Nephron progenitor cell (in vitro differentiated cells): ENCODE measurements at regions not wholly inside any gene's neighbourhood (a gene's known extent, or its start where the extent isn't known, plus 50 kb on each side); places are given as distances from the start of the nearest gene placed in this dataset.

ENCODE experiments used
- DNase-seq: peaks from one replicate; pipeline ENCODE4 v3.0.0; 2021
- H3K27ac Mint-ChIP-seq: 2 replicates; pipeline ENCODE4 v1.8.0; 2021; ENCODE audit warnings: mild to moderate bottlenecking, moderate library complexity, mixed read lengths
- H3K27me3 Mint-ChIP-seq: 2 replicates; pipeline ENCODE4 v1.8.0; 2021; ENCODE audit warnings: mild to moderate bottlenecking, low read depth, mixed read lengths; ENCODE audit not compliant: poor library complexity
- H3K36me3 Mint-ChIP-seq: 2 replicates; pipeline ENCODE4 v1.8.0; 2021; ENCODE audit warnings: low read depth, mixed read lengths
- H3K4me1 Mint-ChIP-seq: 2 replicates; pipeline ENCODE4 v1.8.0; 2021; ENCODE audit warnings: mixed read lengths
- H3K4me3 Mint-ChIP-seq: 2 replicates; pipeline ENCODE4 v1.8.0; 2021; ENCODE audit warnings: mild to moderate bottlenecking, moderate library complexity, mixed read lengths
- H3K9me3 Mint-ChIP-seq: 2 replicates; pipeline ENCODE4 v1.8.0; 2021; ENCODE audit warnings: mild to moderate bottlenecking, moderate library complexity, mixed read lengths
- TF ChIP-seq, protein P1 (sequence below): fragments of 200-600 bp; sonication (generic); IDR thresholded peaks from 2 replicates; pipeline ENCODE4 v1.5.0; 2021; ENCODE audit warnings: antibody characterized with exemption

- no peaks in the 10 kb centered on the region for H3K36me3 Mint-ChIP-seq
- TF ChIP-seq, protein P1, sequence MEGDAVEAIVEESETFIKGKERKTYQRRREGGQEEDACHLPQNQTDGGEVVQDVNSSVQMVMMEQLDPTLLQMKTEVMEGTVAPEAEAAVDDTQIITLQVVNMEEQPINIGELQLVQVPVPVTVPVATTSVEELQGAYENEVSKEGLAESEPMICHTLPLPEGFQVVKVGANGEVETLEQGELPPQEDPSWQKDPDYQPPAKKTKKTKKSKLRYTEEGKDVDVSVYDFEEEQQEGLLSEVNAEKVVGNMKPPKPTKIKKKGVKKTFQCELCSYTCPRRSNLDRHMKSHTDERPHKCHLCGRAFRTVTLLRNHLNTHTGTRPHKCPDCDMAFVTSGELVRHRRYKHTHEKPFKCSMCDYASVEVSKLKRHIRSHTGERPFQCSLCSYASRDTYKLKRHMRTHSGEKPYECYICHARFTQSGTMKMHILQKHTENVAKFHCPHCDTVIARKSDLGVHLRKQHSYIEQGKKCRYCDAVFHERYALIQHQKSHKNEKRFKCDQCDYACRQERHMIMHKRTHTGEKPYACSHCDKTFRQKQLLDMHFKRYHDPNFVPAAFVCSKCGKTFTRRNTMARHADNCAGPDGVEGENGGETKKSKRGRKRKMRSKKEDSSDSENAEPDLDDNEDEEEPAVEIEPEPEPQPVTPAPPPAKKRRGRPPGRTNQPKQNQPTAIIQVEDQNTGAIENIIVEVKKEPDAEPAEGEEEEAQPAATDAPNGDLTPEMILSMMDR, result no peak
- H3K9me3 Mint-ChIP-seq, result no peaks in the 10 kb centered on the region
- H3K4me1 Mint-ChIP-seq, result no peaks in the 10 kb centered on the region
- no peak overlapping the region for H3K4me3 Mint-ChIP-seq
- no peak overlapping the region for H3K27ac Mint-ChIP-seq
- DNase-seq, result no peak
- no peaks in the 10 kb centered on the region for H3K27me3 Mint-ChIP-seq
These were observed 480.9 kb upstream of the FANCL start for GRCh38 chr2:58721912-58722591.

DNA sequence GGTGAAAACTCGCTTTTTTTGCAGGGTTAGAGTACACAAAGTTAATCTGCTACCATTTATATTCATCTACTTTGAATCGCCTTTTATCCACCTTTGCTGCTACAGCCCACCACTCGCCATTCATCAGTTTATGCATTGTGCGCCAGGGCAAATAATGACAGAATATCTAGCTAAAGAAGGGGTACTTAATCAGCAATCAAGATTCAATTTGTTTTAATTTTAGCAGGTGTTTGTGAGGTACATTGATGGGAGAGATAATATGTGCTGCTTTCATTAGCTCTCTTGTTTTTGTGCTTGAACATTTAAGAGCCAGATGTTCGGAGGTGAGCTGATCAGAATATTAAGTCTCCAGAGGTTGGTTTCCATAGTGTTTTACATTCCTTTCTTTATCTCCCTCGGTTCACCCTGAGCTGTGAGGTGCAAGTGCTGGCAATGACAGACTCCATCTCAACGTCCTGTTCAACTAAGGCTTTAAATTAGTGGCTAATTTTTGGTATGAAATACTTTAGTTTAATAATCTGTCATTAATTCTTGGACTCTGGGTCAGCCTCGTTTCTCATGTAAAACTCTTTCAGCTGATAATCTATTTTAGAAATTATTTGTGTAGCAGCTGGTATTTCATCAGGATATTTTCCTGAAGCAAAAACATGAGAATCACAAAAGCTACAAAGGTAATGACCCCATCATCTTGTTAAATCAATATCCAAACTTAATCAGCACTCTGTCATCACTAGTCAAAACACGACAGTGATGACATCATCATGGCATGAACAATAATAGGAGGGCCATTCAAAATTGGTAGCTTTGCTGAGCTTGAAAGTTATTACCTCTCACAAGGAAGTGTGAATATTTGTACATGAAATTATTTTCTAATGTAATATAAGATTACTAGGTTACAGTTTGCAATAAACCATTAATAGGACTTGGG is 479.9 kb upstream of the FANCL start:
- H3K27me3 Mint-ChIP-seq, result no peaks in the 10 kb centered on the region
- H3K4me3 Mint-ChIP-seq, result no peak overlapping the region
- no peaks in the 10 kb centered on the region for H3K4me1 Mint-ChIP-seq
- no peaks in the 10 kb centered on the region for H3K36me3 Mint-ChIP-seq
- H3K9me3 Mint-ChIP-seq, result no peaks in the 10 kb centered on the region
- DNase-seq, result no peak
- TF ChIP-seq, protein P1, result no peak
- H3K27ac Mint-ChIP-seq, result no peak overlapping the region

DNA sequence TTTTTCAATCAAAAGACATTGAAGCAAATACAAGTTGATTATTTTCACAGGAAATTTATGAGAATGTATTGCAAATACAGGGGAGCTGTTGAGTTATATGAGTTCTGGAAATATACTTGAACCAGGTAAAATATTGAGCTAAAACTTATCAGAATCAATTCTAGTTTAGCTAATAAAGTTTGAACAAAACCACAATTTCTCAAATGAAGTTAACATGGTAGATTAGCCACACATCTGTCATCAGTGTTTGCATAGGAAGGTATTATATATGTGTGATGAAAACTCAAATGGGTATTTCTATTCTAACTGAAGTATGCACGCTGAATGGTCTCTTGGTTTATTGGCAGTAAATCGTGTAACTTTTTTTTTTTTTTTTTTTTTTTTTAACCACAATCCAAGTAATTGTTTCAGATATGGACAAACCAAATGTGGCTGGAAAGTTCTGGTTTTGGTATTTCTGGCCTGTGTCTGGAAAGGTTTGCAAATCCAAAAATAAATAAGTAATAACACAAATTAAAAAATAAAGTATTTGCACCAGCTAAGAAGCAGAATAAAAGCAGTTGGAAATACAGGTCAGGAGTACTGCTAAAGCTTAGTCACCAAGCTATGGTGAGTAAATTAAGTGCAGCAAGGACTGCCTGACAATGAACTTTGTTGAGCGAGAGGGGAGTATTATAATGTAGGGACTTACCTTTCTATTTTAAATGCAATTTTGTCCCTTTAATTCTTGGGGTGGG is 479.1 kb upstream of the FANCL start:
- TF ChIP-seq, protein P1, result no peak
- Mint-ChIP-seq H3K36me3 (no peaks in the 10 kb centered on the region), H3K27me3 (no peaks in the 10 kb centered on the region), H3K4me1 (no peaks in the 10 kb centered on the region), H3K27ac (no peak overlapping the region), H3K9me3 (no peaks in the 10 kb centered on the region), H3K4me3 (no peak overlapping the region)
- DNase-seq, result no peak

- Mint-ChIP-seq H3K36me3 (no peaks in the 10 kb centered on the region), H3K4me3 (no peak overlapping the region), H3K9me3 (no peaks in the 10 kb centered on the region), H3K4me1 (no peaks in the 10 kb centered on the region), H3K27ac (no peak overlapping the region), H3K27me3 (no peaks in the 10 kb centered on the region)
- DNase-seq, result no peak
- TF ChIP-seq, protein P1, result no peak
These were observed 474.2 kb upstream of the FANCL start for GRCh38 chr2:58715344-58715743.

GRCh38 chr2:58714238-58714637 is 473.1 kb upstream of the FANCL start:
- TF ChIP-seq, protein P1, result no peak
- no peak for DNase-seq
- no peaks in the 10 kb centered on the region for H3K4me1 Mint-ChIP-seq
- no peak overlapping the region for H3K27ac Mint-ChIP-seq
- H3K27me3 Mint-ChIP-seq, result no peaks in the 10 kb centered on the region
- no peaks in the 10 kb centered on the region for H3K9me3 Mint-ChIP-seq
- no peaks in the 10 kb centered on the region for H3K36me3 Mint-ChIP-seq
- H3K4me3 Mint-ChIP-seq, result no peak overlapping the region
